ENCODE measurements at regions not wholly inside any gene's neighbourhood (a gene's known extent, or its start where the extent isn't known, plus 50 kb on each side); places are given as distances from the start of the nearest gene placed in this dataset.

GRCh38 chr3:145055375-145056076 is 1083.9 kb downstream of the DIPK2A start:
- no peak for TF ChIP-seq CTCF (IDR thresholded peaks at IDR 0.05; ENCODE audit: low read depth, low read length, missing control alignments)
- in situ Hi-C loops (cut with HindIII; ENCODE audit: low pct_ligation_motif_present, low sequenced_read_pairs) = no loop called here
- no peak overlapping the region for H3K27ac ChIP-seq
- H3K36me3 ChIP-seq (replicated peaks) = no peaks in the 10 kb centered on the region
- no peak overlapping the region for H3K4me3 ChIP-seq (ENCODE audit: low read depth, low read length)
- DNase-seq = no peak
- no peaks in the 10 kb centered on the region for H3K27me3 ChIP-seq (replicated peaks)

GRCh38 chr3:145058483-145058882 is 1086.9 kb downstream of the DIPK2A start:
- DNase-seq = no peak
- in situ Hi-C loops (cut with HindIII; ENCODE audit: low pct_ligation_motif_present, low sequenced_read_pairs) = no loop called here
- no peak for TF ChIP-seq CTCF (IDR thresholded peaks at IDR 0.05; ENCODE audit: low read depth, low read length, missing control alignments)
- no peak overlapping the region for H3K27ac ChIP-seq
- no peaks in the 10 kb centered on the region for H3K36me3 ChIP-seq (replicated peaks)
- H3K27me3 ChIP-seq (replicated peaks) = no peaks in the 10 kb centered on the region
- H3K4me3 ChIP-seq (ENCODE audit: low read depth, low read length) = no peak overlapping the region

- DNase-seq = no peak
- no peak overlapping the region for H3K4me3 ChIP-seq (ENCODE audit: low read depth, low read length)
- in situ Hi-C loops (cut with HindIII; ENCODE audit: low pct_ligation_motif_present, low sequenced_read_pairs) = no loop called here
- H3K27ac ChIP-seq = no peak overlapping the region
- H3K27me3 ChIP-seq (replicated peaks) = no peaks in the 10 kb centered on the region
- no peak for TF ChIP-seq CTCF (IDR thresholded peaks at IDR 0.05; ENCODE audit: low read depth, low read length, missing control alignments)
- no peaks in the 10 kb centered on the region for H3K36me3 ChIP-seq (replicated peaks)
These were observed 1092.0 kb downstream of the DIPK2A start for GRCh38 chr3:145063616-145064015.

GRCh38 chr3:145070795-145071194 is 1090.2 kb downstream of the PLOD2 start:
- TF ChIP-seq CTCF (IDR thresholded peaks at IDR 0.05; ENCODE audit: low read depth, low read length, missing control alignments) = no peak
- no peaks in the 10 kb centered on the region for H3K36me3 ChIP-seq (replicated peaks)
- DNase-seq = no peak
- H3K27me3 ChIP-seq (replicated peaks) = no peaks in the 10 kb centered on the region
- in situ Hi-C loops (cut with HindIII; ENCODE audit: low pct_ligation_motif_present, low sequenced_read_pairs) = no loop called here
- no peak overlapping the region for H3K27ac ChIP-seq
- H3K4me3 ChIP-seq (ENCODE audit: low read depth, low read length) = no peak overlapping the region

- TF ChIP-seq CTCF (IDR thresholded peaks at IDR 0.05; ENCODE audit: low read depth, low read length, missing control alignments) = no peak
- DNase-seq = no peak
- H3K27ac ChIP-seq = no peak overlapping the region
- H3K36me3 ChIP-seq (replicated peaks) = no peaks in the 10 kb centered on the region
- in situ Hi-C loops (cut with HindIII; ENCODE audit: low pct_ligation_motif_present, low sequenced_read_pairs) = no loop called here
- no peaks in the 10 kb centered on the region for H3K27me3 ChIP-seq (replicated peaks)
- H3K4me3 ChIP-seq (ENCODE audit: low read depth, low read length) = no peak overlapping the region
These were observed 1081.5 kb downstream of the PLOD2 start for GRCh38 chr3:145079436-145079835.

- H3K4me3 ChIP-seq (ENCODE audit: low read depth, low read length) = no peak overlapping the region
- in situ Hi-C loops (cut with HindIII; ENCODE audit: low pct_ligation_motif_present, low sequenced_read_pairs) = no loop called here
- H3K27ac ChIP-seq = no peak overlapping the region
- no peak for DNase-seq
- TF ChIP-seq CTCF (IDR thresholded peaks at IDR 0.05; ENCODE audit: low read depth, low read length, missing control alignments) = no peak
- no peaks in the 10 kb centered on the region for H3K27me3 ChIP-seq (replicated peaks)
- no peaks in the 10 kb centered on the region for H3K36me3 ChIP-seq (replicated peaks)
These were observed 1073.9 kb downstream of the PLOD2 start for GRCh38 chr3:145087038-145087437.
